ENCODE measurements at regions not wholly inside any gene's neighbourhood (a gene's known extent, or its start where the extent isn't known, plus 50 kb on each side); places are given as distances from the start of the nearest gene placed in this dataset.
"Not testable (repeated sequence)": the region's sequence is repeated elsewhere in the genome, so short reads cannot be mapped to it uniquely, and the experiment has no call there.

GRCh38 chr1:99361406-99361805 lies 97.1 kb downstream of the PLPPR4 start:
- no peak for DNase-seq

DNA sequence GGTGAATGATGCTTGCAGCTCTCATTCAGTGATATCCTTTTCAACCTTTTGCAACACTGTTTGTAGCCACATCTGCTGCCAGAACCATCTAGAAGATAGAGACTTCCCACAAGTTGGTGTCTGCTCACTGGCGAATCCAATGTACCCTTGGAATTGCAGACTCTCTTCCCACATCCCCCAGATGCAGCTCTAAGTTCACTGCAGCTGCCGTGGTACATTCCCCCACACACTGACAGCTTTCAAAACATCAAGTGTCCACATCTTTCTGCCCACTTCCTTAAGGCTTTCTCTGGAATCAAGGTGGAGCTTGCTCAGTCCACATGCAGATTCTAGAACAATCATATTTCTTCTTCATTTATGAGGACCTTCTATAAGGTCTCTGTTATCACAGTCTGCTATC lies 99.2 kb downstream of the PLPPR4 start:
- DNase-seq: no peak

DNA sequence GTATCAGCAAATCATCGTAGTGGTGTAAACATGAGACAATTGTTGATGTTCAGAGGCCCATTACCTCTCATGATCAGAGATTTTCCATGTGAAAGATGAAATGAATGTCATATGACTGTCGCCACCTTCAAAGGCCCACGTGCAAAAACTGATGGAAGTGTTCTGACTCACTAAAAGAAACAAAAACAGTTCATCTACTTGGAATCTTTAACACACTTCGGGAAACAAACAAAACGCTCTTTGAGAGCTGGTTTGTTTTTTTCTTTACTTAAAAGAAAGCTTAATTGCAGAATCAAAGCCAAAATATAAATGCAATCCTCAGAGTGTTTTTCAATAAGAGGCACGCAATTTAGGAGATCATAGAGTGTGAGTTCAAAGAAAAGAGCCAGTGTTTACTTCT lies 100.8 kb downstream of the PLPPR4 start:
- no peak for DNase-seq

DNA sequence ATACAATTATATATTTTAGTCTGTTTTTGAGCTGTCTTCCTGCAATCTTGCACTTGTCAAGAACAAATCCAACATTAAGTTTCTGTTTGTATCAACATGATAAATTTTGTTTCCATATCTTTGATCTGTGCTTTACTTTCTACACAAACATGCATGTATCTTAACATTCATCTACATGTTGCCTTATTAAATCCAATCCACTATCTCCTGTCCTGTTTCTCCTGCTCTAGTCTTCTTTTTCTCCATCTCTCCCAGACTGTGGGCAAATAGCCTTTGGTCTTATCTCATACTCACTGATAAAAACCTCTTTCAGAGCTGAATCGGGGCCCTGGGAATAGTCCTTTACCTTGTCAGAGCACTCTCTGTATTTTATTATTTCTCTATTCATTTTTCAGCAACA lies 101.3 kb downstream of the PLPPR4 start:
- DNase-seq: no peak

- DNase-seq: no peak
These were observed 104.9 kb downstream of the PLPPR4 start for GRCh38 chr1:99369154-99369553.

DNA sequence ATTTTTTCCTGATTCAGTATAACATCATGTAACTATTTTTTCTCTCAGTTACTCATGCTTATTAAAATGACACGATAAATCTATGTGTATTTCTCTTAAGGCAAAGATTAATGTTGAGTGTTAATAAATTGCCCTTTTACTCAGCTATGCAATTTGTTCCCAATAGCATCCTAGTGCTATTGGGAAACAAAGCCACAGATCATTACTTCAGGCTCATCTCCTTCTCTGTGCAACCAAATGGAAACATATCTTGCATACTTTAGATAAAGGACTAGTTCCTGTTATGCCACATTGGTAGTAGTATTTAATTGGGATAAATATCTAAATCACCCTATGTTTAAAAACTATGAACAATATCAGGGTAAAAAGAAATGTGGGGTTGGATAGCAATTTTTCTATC lies 106.2 kb downstream of the PLPPR4 start:
- no peak for DNase-seq

GRCh38 chr1:99371413-99371812 lies 107.1 kb downstream of the PLPPR4 start:
- no peak for DNase-seq

DNA sequence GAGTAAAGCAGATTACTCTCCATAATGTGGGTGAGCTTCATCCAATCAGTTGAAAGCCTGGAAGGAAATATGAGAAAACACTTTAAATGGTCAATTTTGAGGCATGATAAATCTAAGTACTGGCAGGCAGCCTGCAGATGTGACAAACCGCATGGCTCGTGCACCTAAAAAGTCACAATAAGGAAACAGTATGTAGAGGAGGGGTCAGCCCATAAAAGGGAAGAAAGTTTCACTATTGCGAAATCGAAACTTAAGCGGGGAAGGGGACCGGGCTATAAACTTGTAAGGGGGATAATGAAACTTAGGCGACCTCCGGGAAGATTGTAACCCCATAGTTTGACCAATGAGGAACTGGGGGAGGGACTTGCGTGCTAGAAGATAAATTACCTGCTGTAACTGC lies 109.8 kb downstream of the PLPPR4 start:
- DNase-seq: no peak

GRCh38 chr1:99374693-99375092 lies 110.4 kb downstream of the PLPPR4 start:
- not testable (repeated sequence) for DNase-seq

DNA sequence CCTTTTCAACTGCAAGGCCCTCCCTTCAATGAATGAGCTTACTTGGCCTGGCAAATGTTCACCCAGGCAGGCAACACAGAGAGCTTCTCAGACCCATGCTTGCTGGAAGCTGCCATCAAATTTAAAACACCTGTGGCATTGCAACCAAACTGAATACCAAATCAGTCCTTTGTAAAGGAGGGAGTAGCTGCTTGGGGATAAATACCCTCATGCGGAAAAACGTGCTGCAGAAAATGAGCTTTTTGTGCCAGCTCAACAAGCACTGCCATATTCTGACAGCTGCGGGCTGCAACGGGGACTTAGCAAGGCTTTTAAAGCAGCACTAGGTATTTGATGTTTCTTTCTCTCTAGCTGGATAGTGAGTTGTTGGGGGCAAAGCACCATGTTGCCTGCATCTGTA lies 119.7 kb downstream of the PLPPR4 start:
- no peak for DNase-seq

GRCh38 chr1:99385852-99386251 lies 121.6 kb downstream of the PLPPR4 start:
- DNase-seq: no peak

GRCh38 chr1:99396389-99396788 lies 132.1 kb downstream of the PLPPR4 start:
- no peak for DNase-seq

- no peak for DNase-seq
These were observed 132.7 kb downstream of the PLPPR4 start for GRCh38 chr1:99397029-99397428.

DNA sequence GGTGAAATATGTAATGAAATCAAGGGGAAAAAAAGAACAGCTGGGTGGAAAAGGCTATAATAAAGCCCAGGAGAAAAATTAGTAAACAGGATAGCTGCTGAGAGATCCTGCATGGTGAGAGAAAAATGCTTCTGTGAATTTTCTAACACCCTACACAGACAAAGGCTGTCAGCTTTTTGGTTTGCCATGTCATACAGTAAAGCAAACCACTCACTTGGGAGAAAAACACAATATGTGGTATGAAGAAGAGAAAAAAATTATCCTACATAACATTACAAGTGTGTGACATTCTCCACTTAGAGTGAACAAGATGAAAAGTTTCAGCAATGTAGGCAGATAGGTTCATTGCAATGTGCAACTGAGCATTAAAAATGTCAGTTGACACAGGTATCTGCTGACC lies 133.6 kb downstream of the PLPPR4 start:
- no peak for DNase-seq

DNA sequence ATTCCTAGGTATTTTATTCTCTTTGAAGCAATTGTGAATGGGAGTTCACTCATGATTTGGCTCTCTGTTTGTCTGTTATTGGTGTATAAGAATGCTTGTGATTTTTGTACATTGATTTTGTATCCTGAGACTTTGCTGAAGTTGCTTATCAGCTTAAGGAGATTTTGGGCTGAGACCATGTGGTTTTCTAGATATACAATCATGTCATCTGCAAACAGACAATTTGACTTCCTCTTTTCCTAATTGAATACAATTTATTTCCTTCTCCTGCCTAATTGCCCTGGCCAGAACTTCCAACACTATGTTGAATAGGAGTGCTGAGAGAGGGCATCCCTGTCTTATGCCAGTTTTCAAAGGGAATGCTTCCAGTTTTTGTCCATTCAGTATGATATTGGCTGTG lies 137.3 kb downstream of the PLPPR4 start:
- DNase-seq: not testable (repeated sequence)

GRCh38 chr1:99404399-99404798 lies 140.1 kb downstream of the PLPPR4 start:
- DNase-seq: not testable (repeated sequence)

DNA sequence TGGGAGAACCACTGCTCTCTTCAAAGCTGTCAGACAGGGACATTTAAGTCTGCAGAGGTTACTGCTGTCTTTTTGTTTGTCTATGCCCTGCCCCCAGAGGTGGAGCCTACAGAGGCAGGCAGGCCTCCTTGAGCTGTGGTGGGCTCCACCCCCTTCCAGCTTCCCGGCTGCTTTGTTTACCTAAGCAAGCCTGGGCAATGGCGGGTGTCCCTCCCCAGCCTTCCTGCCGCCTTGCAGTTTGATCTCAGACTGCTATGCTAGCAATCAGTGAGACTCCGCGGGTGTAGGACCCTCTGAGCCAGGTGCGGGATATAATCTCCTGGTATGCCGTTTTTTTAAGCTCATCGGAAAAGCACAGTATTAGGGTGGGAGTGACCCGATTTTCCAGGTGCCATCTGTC lies 141.0 kb downstream of the PLPPR4 start:
- not testable (repeated sequence) for DNase-seq

DNA sequence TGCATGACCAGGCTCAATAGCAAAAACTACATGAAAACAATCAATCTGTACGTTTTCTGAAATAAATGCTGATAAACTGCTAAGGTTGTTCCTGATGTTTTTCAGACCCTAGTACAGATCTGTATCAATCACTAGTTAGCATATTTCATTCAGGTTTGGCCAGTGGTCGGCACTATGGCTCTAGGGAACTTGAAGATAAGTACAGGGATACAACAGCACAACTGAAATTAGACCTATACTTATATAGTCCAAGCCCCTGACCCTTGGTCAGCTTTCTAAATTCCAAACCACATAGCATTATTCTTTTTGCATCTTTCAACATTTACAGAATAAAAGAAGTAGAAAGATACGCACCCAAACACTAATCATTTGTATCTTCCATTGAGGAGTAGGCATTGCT lies 142.7 kb downstream of the PLPPR4 start:
- no peak for DNase-seq

DNA sequence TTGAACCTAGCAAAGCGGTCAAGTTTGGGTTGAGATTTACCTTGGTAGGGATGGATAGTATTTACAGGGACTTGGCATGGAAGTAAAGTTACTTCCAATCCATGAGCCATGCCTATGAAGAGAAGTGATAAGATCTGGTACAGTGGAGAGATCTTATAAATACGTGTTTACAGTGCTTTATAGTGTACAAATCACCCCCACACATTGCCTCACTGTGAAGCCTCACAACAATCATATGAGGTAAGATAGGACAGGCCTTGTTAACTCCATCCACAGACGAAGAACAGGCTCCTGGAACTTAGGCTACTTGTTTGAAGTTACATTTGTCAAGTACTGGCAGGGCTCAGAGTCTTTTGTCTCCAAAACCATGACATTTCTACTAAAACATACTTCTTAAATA lies 159.8 kb downstream of the PLPPR4 start:
- no peak for DNase-seq

- no peak for DNase-seq
These were observed 165.5 kb downstream of the PLPPR4 start for GRCh38 chr1:99429754-99430153.

- DNase-seq: no peak
These were observed 174.5 kb downstream of the PLPPR4 start for GRCh38 chr1:99438656-99439230.

- no peak for DNase-seq
These were observed 175.3 kb downstream of the PLPPR4 start for GRCh38 chr1:99439433-99440075.

- DNase-seq: no peak
These were observed 177.2 kb downstream of the PLPPR4 start for GRCh38 chr1:99441299-99442095.

All from occipital lobe (tissue), 1 donor.